LNCaP clone FGC (cell line): ENCODE measurements at regions not wholly inside any gene's neighbourhood (a gene's known extent, or its start where the extent isn't known, plus 50 kb on each side); places are given as distances from the start of the nearest gene placed in this dataset.

Source experiments
- DNase-seq: peaks from one replicate; pipeline ENCODE4 v3.0.0-alpha.2; 2011; ENCODE audit warnings: low read depth
- H3K4me3 ChIP-seq: 2 replicates; pipeline ENCODE4 v1.5.1; 2011; ENCODE audit warnings: mild to moderate bottlenecking, low read depth, low read length, control low read depth
- TF ChIP-seq, protein P1 (sequence below): IDR thresholded peaks from 2 replicates; pipeline ENCODE4 v1.5.1; 2012; ENCODE audit warnings: mild to moderate bottlenecking; ENCODE audit not compliant: control insufficient read depth, insufficient read depth; ENCODE audit errors: extremely low read depth

DNA sequence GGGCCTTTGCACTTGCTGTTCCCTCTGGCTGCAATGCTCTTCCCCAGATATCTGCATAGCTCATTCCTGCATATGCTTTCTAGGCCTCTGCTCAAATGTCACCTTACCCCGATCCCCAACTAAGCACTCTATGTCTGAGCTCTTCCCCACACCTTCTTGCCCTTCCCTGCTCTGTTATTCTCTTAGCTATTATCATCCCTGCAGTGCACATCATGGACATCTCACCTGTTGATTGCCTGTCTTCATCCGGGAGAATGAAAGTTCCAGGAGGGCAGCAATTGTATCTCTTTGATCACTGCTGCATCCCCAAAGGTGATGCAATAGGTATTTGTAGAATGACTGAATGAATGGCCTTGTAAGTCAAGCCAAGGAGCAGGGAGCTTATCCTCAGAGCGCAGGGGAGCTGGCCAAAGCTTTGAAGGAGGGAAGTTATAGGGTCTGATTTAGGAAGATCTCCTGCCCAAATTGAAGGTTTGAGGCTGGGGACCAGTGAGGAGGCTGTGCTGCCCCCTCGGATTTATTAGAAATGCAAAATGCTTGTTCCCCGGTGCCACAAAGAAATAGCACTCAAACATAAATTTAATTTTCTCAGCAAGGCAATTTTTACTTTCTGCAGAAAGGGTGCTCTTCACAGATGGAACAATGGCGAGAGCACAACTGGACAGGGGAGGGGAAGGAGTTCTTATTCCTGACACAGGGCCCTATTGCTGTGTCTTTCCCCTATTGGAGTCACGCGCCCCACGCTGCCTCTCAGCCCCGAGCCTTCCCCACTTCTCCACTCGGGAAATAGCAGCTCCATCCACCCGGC is 631.1 kb downstream of the MATN1 start:
- DNase-seq = no peak
- TF ChIP-seq, protein P1, sequence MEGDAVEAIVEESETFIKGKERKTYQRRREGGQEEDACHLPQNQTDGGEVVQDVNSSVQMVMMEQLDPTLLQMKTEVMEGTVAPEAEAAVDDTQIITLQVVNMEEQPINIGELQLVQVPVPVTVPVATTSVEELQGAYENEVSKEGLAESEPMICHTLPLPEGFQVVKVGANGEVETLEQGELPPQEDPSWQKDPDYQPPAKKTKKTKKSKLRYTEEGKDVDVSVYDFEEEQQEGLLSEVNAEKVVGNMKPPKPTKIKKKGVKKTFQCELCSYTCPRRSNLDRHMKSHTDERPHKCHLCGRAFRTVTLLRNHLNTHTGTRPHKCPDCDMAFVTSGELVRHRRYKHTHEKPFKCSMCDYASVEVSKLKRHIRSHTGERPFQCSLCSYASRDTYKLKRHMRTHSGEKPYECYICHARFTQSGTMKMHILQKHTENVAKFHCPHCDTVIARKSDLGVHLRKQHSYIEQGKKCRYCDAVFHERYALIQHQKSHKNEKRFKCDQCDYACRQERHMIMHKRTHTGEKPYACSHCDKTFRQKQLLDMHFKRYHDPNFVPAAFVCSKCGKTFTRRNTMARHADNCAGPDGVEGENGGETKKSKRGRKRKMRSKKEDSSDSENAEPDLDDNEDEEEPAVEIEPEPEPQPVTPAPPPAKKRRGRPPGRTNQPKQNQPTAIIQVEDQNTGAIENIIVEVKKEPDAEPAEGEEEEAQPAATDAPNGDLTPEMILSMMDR = no peak
- no peak overlapping the region for H3K4me3 ChIP-seq

DNA sequence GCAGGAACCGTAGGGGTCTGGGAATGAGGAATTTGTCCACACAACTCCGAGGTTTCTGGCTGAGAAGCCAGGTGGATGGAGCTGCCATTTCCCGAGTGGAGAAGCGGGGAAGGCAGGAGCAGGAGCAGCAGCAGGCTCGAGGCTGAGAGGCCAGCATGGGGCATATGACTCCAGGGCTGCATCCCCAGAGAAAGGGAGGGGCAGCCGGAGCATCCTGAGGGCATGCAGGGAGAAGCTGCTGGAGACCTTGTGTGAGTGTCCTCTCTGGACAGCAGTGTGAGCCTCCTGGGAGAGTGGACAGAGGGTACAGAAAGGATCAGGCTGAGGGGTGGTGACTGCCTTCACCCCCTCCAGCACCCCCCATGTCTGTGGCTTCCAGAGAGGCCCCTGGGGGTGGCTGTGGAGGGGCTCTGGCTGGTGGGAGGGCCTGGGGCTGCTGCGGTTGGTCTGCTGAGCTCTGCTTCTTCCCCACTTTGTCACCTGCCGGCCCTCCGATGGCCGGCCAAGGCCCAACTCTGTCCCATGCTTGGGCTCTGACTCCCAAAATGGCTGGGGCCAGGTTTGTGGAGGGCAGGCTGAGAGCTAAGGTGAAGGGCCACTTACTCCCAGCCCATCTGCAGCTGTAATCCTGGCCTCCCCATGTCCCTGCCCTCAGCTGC is 633.1 kb downstream of the MATN1 start:
- DNase-seq = no peak
- TF ChIP-seq, protein P1 = no peak
- no peak overlapping the region for H3K4me3 ChIP-seq

DNA sequence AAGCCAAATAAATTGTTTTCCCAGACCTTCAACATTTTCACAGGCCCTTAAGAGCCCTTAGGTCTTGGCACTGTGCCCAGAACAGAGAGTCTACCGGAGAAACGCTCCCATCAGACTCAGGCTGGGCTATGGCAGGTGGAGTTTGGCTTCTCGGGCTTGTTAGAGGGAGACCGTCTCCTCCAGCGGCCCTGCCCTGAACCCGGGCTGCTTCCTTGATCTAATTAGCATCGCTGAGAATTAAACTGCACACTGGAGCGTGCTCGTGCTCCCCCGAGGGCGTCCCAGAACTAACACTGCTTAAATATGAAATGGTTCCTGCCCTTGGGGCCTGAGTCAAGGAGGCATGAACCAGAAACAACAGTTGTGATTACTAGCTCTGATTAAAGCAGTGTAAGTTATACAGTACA is 634.4 kb downstream of the MATN1 start:
- no peak overlapping the region for H3K4me3 ChIP-seq
- TF ChIP-seq, protein P1 = no peak
- DNase-seq = no peak

DNA sequence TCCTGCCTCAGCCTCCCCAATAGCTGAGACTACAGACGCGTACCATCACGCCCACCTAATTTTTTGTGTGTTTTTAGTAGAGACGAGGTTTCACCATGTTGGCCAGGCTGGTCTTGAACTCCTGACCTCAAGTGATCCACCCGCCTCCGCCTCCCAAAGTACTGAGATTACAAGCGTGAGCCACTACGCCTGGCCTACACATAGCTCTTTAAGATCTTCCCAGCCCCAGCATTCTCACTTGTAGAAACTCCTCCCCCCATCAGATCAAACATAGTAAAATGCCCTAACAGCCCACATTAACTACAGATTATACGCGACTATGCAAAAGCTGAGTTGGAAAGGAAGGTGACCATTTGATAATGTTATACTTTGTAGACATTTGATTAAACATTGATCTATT is 634.8 kb downstream of the MATN1 start:
- no peak overlapping the region for H3K4me3 ChIP-seq
- TF ChIP-seq, protein P1 = no peak
- peak; percentile 26 for DNase-seq

DNA sequence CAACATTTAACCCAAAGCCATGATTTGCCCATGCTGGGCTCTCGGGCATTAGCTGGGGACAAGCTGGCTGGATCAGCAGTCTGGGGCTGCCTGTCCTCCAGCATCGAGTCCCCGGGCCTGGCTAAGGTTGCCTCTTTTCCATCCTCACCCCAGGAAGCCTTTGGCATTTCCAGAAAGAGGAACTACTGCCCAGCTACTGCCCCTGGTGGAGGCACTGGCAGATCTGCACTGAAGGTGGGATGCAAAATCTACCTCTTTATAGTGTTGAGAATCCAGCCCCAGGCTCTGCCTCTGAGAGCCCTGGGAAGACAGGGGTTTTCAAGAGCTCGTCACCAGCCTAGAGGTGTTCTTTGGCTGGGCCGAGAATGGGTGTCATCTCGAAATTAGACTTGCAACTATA is 635.9 kb downstream of the MATN1 start:
- no peak overlapping the region for H3K4me3 ChIP-seq
- TF ChIP-seq, protein P1 = peak; percentile 20; the same call in 1 of the 2 replicates
- no peak for DNase-seq

DNA sequence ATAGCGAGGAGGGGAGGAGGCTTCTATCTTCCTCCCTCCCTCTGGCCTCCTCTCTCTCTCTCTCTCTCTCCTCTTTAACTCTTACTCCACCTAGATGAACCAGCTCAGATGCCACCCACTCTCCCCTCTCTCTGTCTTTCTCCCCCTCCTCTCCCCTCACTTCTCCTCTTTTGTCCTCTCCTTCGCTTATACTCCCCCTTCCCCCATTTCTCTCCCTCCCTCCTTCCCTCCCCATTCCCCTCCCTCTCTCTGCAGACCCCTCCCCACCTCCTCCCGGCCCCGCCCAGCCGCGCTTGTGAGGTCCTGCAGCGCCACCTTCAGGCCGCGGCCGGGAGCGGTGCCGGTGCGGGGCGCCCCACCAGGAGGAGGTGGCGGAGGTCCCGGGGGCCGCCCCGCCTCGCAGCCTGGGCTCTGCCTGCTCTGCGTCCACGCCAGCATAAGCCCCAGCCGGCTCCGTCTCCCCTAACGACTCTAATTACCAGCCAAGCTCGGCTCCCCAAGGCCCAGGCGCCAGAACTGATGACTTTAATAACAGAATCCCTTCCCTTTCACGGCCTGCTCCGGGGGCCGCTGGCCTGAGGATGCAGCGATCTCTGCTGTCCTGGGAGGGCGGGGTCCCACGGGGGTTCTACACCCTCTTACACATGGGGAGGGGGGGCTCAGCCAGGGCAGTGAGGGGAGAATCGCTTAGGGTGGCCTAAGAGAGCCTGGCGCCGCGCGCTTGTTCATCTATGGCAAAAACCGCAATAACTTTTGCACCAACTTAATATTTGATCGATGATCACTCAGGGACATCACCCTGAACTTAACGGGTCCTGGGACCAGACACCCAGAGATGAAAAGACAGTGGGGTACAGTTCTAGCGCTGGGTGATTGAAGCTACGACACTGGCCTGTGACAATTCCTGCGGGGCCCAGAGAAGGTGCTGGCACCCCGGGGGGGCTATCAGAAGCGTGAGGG is 637.3 kb downstream of the MATN1 start:
- DNase-seq = no peak
- TF ChIP-seq, protein P1 = peak; percentile 88
- H3K4me3 ChIP-seq = no peak overlapping the region
